NCI-H1417 (cell line): ENCODE measurements at regions not wholly inside any gene's neighbourhood (a gene's known extent, or its start where the extent isn't known, plus 50 kb on each side); places are given as distances from the start of the nearest gene placed in this dataset.
"Not testable (repeated sequence)": the region's sequence is repeated elsewhere in the genome, so short reads cannot be mapped to it uniquely, and the experiment has no call there.

Experiments used
- DNase-seq, 3 experiments: peaks; one replicate each; lab custom pipeline; 2025; lab: John Stamatoyannopoulos, UW

DNA sequence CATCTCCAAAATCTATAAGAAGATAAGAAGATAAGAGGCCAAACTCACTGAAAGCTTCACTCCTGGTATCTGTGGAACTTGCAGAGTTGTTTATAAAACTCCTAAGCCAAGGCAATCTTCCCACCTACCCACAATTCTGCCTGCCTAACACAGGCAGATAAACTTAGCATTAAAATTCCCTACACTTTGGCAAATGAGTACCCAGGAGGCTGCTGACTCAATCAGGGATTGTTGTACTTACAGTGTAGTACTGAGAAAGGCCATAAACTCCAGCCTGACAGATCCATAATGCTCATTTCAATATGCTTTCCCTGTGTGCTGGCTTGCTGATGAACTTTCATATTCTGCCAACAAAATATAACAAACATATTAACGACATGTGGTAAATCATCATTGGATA, 725.2 kb downstream of the BRINP1 start:
- no peak for DNase-seq

DNA sequence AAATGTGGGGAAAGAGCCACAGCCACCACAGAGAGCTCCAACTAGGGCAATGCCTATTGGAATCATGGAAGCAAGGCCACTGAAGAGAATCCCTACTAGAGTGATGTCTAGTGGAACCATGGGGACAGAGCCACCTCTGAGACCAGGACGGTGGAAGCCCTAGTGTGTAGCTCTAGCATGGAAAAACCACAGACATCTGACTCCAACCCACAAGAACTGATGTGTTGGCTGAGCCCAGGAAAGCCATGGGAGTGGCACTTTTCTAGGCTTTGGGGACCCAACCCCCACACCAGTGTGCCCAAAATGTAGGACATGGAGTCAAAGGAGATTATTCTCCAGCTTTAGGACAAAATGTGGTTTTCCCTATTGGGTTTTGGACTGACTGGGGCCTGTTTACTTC, 721.9 kb downstream of the BRINP1 start:
- DNase-seq = no peak

DNA sequence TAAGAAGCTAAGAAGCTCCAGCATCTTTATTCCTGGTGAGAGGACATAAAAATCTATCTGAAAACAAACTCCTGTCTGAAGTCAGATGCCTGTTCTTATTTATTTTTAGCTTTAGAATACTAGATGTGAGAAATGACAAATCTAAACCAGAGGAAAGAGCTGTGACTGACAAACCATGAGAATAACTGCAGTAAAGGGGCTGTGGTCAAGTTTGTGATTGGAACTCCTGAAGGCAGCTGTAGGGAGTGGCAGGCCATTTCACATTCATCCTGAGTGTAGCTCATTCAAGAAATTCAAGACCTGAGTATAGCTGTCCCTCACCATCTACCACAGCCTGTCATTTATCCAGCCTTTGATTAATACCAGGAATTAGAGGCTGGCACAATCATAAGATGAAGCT, 718.8 kb downstream of the BRINP1 start:
- peak in 1 of 3 experiments; percentile 31 for DNase-seq

DNA sequence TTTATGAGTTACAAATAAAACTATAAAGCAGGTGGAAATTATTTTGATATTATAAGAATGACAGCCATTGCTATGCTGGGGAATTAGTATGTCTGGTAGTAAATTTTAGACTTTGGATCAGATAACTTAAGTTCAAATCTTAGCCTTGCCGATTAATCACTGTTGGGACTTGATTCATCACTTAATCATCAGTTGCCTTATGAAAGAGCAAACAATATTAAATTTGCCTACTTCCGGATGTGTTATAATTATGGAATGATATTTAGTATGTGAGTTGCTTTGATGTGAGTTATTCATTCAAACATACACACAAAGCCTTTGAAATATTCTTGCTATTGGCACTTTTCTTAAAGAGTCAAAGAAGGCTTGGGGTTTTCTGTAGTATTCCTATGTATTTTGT, 717.7 kb downstream of the BRINP1 start:
- DNase-seq = no peak

- no peak for DNase-seq
These were observed 717.0 kb downstream of the BRINP1 start for GRCh38 chr9:118652258-118652657.

DNA sequence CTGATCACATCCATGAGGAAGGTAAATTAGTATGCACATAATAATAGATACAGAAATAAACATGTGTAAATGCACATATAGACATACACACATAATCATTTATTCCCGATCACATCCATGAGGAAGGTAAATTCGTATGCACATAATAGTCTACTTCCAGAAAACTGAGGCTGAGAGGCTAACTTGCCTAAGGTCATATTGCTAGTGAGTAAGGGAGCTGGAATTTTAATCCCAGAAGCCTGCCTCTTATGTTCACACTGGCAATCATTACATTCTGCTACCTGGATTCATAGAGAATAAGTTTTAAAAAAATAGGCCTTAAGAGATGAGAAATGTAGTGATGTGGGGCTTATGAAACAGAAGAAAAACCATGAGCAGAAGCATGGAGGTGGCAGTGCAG, 716.3 kb downstream of the BRINP1 start:
- no peak for DNase-seq

GRCh38 chr9:118659011-118659410, 710.2 kb downstream of the BRINP1 start:
- DNase-seq = no peak

- no peak for DNase-seq
These were observed 703.9 kb downstream of the BRINP1 start for GRCh38 chr9:118665226-118665919.

DNA sequence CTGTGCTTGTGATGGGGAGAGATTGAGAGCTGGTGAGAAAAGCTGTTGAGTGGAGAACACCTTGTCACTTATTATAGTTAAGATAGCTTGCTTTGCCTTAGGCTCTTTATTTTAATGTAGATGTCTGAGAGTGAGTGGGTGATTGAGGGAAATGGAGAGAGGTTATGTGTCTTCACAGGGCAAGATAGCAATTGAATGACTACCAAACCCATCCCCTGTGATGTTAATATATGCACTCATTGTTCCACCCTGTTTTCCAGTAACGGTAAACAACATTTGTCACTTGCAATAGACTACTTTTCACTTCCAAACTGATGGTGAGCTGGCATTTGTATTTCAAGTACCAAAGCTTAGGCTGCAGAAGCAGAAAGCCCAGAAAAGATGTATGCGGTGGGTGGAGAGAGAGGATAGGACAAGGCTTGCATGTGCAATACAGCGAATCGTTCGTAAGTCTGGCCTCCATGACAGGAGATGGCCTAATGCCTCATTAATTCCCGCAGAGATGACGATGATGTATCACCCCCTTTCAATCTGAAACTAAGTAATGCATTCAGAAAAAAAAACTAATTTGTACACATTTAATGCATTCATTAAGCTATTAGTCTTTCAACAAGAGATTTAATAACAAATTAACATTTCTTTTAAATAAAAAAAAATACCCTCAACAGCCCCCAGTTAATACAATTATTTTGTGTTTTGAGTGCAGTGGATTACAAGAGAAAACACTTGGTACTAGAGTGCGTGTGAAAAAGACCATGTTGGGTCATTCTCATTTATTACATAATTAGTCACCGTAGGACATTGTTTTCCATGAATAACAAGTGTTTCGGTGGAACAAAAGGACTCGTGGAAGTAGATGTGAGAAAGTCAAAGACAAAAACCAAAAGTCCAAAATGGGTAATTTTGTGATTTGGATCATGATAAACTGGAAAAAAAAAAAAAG, 699.0 kb downstream of the BRINP1 start:
- DNase-seq = peak in 2 of 3 experiments; percentile 68 to 95

- DNase-seq = peak in 2 of 3 experiments; percentile 13 to 80
These were observed 694.3 kb downstream of the BRINP1 start for GRCh38 chr9:118674942-118675341.

DNA sequence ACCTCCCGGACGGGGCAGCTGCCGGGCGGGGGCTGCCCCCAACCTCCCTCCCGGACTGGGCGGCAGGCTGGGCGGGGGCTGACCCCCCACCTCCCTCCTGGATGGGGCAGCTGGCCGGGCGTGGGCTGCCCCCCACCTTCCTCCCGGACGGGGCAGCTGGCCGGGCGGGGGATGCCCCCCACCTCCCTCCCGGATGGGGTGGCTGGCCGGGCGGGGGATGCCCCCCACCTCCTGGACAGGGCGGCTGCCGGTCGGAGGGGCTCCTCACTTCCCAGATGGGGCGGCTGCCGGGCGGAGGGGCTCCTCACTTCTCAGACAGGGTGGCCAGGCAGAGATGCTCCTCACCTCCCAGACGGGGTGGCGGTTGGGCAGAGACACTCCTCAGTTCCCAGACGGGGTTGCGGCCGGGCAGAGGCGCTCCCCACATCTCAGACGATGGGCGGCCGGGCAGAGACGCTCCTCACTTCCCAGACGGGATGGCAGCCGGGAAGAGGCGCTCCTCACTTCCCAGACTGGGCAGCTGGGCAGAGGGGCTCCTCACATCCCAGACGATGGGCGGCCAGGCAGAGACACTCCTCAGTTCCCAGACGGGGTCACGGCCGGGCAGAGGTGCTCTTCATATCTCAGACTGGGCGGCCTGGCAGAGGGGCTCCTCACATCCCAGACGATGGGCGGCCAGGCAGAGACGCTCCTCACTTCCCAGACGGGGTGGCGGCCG, 691.1 kb downstream of the BRINP1 start:
- not testable (repeated sequence) for DNase-seq

- peak; percentile 19 to 99 (median 91) for DNase-seq
These were observed 682.3 kb downstream of the BRINP1 start for GRCh38 chr9:118686959-118687358.

DNA sequence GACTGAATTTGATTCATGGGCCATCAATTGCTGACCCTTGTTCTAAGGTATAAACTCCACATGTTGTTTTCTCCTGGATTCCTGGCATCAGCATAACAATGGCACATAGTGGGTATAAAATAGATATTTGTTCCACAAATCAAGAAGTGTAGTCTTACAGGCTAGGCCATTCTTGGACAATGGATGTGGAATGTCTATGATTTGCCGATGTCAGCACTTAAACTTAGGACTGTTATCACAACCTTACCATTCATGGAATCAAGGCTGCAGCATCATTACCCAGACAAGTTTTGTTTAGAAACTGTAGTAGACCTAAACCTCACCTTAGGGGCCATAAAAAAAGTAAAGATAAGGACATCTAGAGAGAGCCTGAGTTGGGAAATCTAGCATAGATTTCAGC, 680.0 kb downstream of the BRINP1 start:
- no peak for DNase-seq

DNA sequence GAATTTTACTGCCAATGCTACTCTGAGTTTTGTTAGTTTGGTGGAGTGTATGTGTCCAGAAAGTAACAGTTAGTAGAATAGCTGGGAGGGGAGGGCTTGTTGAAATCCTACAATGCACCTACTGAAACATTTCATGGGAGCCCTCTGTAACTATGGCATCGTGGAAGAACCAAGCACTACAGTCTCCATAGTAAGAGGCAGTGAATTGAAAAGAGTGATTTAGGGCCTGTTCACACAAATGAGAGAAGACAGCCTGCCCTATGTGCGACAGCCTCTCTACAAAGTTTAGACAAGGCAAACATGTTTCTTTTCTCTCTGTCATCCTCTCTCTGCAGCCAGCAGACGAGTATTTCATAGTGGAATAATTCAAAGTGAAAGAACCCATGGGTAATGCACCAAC, 676.6 kb downstream of the BRINP1 start:
- DNase-seq = no peak

DNA sequence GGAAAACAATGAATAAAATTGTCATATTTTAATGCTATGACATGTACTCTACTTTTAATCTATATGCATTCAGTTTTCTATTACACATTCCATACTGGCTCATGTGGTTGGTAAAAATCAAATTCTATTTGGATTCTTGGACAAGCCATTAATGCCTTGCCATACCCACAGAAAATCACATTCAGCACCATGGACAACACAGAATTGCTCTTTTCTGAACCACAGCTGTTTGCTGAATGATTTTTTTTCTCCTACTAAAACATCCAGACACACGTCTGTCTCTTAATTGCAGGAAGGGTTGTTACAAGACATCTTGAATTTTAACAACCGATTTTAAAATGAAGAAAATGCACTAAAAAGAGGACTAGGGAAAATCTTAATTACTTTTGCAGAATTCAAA, 675.6 kb downstream of the BRINP1 start:
- DNase-seq = no peak

- DNase-seq = not testable (repeated sequence)
These were observed 674.0 kb downstream of the BRINP1 start for GRCh38 chr9:118695249-118695648.

- peak in 2 of 3 experiments; percentile 45 to 47 for DNase-seq
These were observed 667.2 kb downstream of the BRINP1 start for GRCh38 chr9:118701985-118702384.

GRCh38 chr9:118711843-118712242, 657.4 kb downstream of the BRINP1 start:
- DNase-seq = peak in 2 of 3 experiments; percentile 14 to 47

DNA sequence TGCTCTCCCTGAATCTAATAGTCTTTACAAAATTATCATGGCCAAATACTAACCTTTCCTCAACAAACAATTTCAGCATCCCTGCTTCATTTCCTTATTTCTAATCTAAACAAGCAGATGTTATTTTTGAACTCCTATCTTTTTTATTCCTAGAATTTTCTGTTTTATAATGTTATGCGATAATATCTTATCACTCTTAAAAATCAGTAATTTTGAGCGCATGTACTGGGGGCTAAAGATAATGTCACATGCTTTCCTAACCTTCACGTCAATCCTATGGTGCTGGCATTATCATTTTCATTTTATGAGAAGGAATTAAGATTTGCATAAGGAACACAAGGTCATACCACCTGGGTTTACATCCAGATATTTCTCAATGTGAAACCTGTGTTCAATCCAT, 648.0 kb downstream of the BRINP1 start:
- DNase-seq = no peak

- DNase-seq = peak in 1 of 3 experiments; percentile 26
These were observed 647.3 kb downstream of the BRINP1 start for GRCh38 chr9:118721923-118722322.

DNA sequence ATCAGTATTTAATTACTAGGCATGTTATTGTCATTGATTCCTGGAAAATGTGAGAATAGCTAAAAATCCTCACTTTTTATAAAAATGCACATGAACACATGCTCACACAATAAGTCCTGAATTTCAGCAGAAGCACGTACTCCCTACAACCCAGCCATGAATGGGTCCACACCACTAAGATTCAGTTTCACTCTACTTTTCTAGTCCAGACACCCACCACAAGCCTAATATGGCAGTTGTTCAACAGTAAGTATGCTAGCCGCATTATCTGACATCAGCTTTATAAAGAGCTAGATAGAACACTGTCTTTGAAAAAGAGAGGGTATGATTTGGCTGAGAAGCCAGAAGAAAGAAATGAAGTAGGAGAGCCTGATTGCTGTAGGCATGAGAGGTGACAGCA, 639.3 kb downstream of the BRINP1 start:
- no peak for DNase-seq

GRCh38 chr9:118732998-118733397, 636.2 kb downstream of the BRINP1 start:
- no peak for DNase-seq
